ENCODE measurements at regions not wholly inside any gene's neighbourhood (a gene's known extent, or its start where the extent isn't known, plus 50 kb on each side); places are given as distances from the start of the nearest gene placed in this dataset.

GRCh38 chr5:86452251-86452650, 165.5 kb upstream of the COX7C start:
- Histone ChIP-seq H3K27me3 (ENCODE audit: control insufficient read depth in 1 of 2, insufficient read depth in 2 of 2, low read length in 2 of 2) (no peaks in the 10 kb centered on the region), H3K27ac (ENCODE audit: extremely low read length, insufficient read depth, low read length) (no peak overlapping the region), H3K4me3 (replicated peaks in 1 of 3; ENCODE audit: insufficient read depth in 1 of 3, low read depth in 2 of 3, low read length in 3 of 3) (no peak overlapping the region), H4K20me1 (ENCODE audit: insufficient read depth, low read length) (no peaks in the 10 kb centered on the region), H3K4me2 (ENCODE audit: low read depth, low read length) (no peak overlapping the region), H3K36me3 (replicated peaks in 1 of 2; ENCODE audit: control insufficient read depth in 1 of 2, insufficient read depth in 2 of 2, low read length in 2 of 2) (no peaks in the 10 kb centered on the region), H3K79me2 (ENCODE audit: insufficient read depth, low read length) (no peaks in the 10 kb centered on the region), H3K9ac (ENCODE audit: insufficient read depth, low read depth, low read length) (no peak overlapping the region), H2AFZ (ENCODE audit: low read length) (no peak overlapping the region), H3K4me1 (ENCODE audit: insufficient read depth, low read length) (no peaks in the 10 kb centered on the region), H3K9me3 (ENCODE audit: low read length) (no peaks in the 10 kb centered on the region)
- ChIA-PET POLR2A (no interaction called here), CTCF (ENCODE audit: low intra/inter-chr PET ratio, low total read pairs) (no interaction called here)
- DNase-seq (ENCODE audit: low spot score) (no peak), ATAC-seq (no peak), FAIRE-seq (no peak)
- BruUV-seq (replicated peaks) = no TSS peak
- intact Hi-C loops (cut with micrococcal nuclease; ENCODE audit: unreplicated experiment) = no loop called here
- TF ChIP-seq ZNF350 (CRISPR knock-in tag; IDR thresholded peaks at IDR 0.05; ENCODE audit: borderline replicate concordance, low read depth) = no peak
- TF ChIP-seq ATF1 (CRISPR knock-in tag; IDR thresholded peaks at IDR 0.05) = no peak
- TF ChIP-seq ZNF678 (CRISPR knock-in tag; IDR thresholded peaks at IDR 0.05) = no peak
- no peak for TF ChIP-seq ZSCAN5A (CRISPR knock-in tag; IDR thresholded peaks at IDR 0.05; ENCODE audit: borderline replicate concordance)
- TF ChIP-seq, protein P1, sequence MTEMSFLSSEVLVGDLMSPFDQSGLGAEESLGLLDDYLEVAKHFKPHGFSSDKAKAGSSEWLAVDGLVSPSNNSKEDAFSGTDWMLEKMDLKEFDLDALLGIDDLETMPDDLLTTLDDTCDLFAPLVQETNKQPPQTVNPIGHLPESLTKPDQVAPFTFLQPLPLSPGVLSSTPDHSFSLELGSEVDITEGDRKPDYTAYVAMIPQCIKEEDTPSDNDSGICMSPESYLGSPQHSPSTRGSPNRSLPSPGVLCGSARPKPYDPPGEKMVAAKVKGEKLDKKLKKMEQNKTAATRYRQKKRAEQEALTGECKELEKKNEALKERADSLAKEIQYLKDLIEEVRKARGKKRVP (CRISPR knock-in tag; IDR thresholded peaks at IDR 0.05) = no peak
- TF ChIP-seq HOXA9 (CRISPR knock-in tag; IDR thresholded peaks at IDR 0.05; ENCODE audit: borderline replicate concordance) = no peak
- TF ChIP-seq ZSCAN9 (CRISPR knock-in tag; IDR thresholded peaks at IDR 0.05; ENCODE audit: borderline replicate concordance) = no peak
- in situ Hi-C loops (cut with HindIII; ENCODE audit: extremely low pct_ligation_motif_present, low pct_unique_long_range_greater_than_20kb) = no loop called here

DNA sequence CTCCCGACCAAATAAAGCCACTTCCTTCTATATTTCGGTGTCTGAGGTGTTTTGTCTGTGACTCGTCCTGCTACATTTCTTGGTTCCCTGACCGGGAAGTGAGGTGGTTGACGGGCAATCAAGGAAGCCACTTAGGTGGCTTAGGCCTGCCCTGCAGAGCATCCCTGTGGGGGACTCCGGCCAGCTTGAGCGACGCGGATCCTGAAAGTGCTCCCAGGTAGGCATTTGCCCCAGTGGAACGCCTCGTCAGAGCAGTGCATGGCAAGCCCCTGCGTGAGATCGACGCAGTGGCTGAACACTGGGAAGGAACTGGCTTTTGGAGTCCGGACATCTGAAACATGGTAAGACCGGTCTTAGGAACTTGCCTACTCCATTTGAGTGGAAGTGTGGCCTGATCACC, 157.2 kb upstream of the COX7C start:
- no peaks in the 10 kb centered on the region for H3K79me2 ChIP-seq (ENCODE audit: insufficient read depth, low read length)
- intact Hi-C loops (cut with micrococcal nuclease; ENCODE audit: unreplicated experiment) = loop anchor here (10.0 kb wide), 1 partner anchor 214 kb away; no protein-coding TSS in a partner anchor
- no TSS peak for BruUV-seq (replicated peaks)
- no peaks in the 10 kb centered on the region for H4K20me1 ChIP-seq (ENCODE audit: insufficient read depth, low read length)
- no peaks in the 10 kb centered on the region for H3K36me3 ChIP-seq (replicated peaks in 1 of 2; ENCODE audit: control insufficient read depth in 1 of 2, insufficient read depth in 2 of 2, low read length in 2 of 2)
- DNase-seq (ENCODE audit: low spot score) (no peak), ATAC-seq (no peak), FAIRE-seq (no peak)
- ChIA-PET CTCF (ENCODE audit: low intra/inter-chr PET ratio, low total read pairs) (no interaction called here), POLR2A (no interaction called here)
- H3K4me3 ChIP-seq (replicated peaks in 1 of 3; ENCODE audit: insufficient read depth in 1 of 3, low read depth in 2 of 3, low read length in 3 of 3) = no peak overlapping the region
- WGBS (ENCODE audit: low lambda C conversion rate) = 63% methylated on average over 11 of the region's 16 CpGs
- in situ Hi-C loops (cut with HindIII; ENCODE audit: extremely low pct_ligation_motif_present, low pct_unique_long_range_greater_than_20kb) = no loop called here
- H3K4me1 ChIP-seq (ENCODE audit: insufficient read depth, low read length) = peaks cover 11% of the 10 kb centered on the region
- peaks cover 41% of the 10 kb centered on the region for H3K9me3 ChIP-seq (ENCODE audit: low read length)
- no peak overlapping the region for H3K9ac ChIP-seq (ENCODE audit: insufficient read depth, low read depth, low read length)
- no peak overlapping the region for H3K4me2 ChIP-seq (ENCODE audit: low read depth, low read length)
- TF ChIP-seq ARNT (IDR thresholded peaks at IDR 0.05) (no peak), HDAC6 (IDR thresholded peaks at IDR 0.05; ENCODE audit: low read depth, low read length) (no peak), ZC3H4 (CRISPR knock-in tag; IDR thresholded peaks at IDR 0.05; ENCODE audit: borderline replicate concordance) (no peak), ZNF251 (CRISPR knock-in tag; IDR thresholded peaks at IDR 0.05) (no peak), HES4 (CRISPR knock-in tag; IDR thresholded peaks at IDR 0.05; ENCODE audit: borderline replicate concordance) (no peak), HNRNPUL1 (IDR thresholded peaks at IDR 0.05; ENCODE audit: low read depth, low read length) (no peak), CC2D1A (CRISPR knock-in tag; IDR thresholded peaks at IDR 0.05) (no peak), AGO2 (optimal IDR thresholded peaks at IDR 0.05; ENCODE audit: low read depth, low read length) (no peak), ARNTL (CRISPR knock-in tag; IDR thresholded peaks at IDR 0.05) (no peak), ZNF713 (CRISPR knock-in tag; IDR thresholded peaks at IDR 0.05) (no peak)
- H3K27ac ChIP-seq (ENCODE audit: extremely low read length, insufficient read depth, low read length) = no peak overlapping the region
- H2AFZ ChIP-seq (ENCODE audit: low read length) = no peak overlapping the region
- no peaks in the 10 kb centered on the region for H3K27me3 ChIP-seq (ENCODE audit: control insufficient read depth in 1 of 2, insufficient read depth in 2 of 2, low read length in 2 of 2)

Measured in HepG2 (cell line).